ENCODE measurements at regions not wholly inside any gene's neighbourhood (a gene's known extent, or its start where the extent isn't known, plus 50 kb on each side); places are given as distances from the start of the nearest gene placed in this dataset.

DNA sequence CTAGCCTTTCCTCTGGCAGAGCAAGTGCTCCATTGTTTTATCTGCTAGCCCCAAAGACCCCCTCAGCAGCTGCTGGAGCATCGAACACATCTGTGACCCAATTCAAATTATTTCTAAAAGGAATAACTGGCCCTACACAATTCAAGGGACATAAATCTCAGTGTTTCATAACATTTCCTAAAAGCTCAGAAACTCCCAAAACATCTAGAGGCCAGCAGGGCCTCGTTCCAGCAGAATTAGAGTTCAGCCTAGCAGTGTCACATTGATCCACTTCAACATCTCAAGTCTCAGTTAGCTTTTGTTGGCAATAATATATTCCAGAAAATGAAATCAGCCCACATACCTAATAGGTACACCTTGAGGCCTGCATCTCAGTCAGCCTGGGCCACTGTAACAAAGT lies 179.1 kb downstream of the ETAA1 start:
- no peak overlapping the region for H3K4me3 ChIP-seq
- no peaks in the 10 kb centered on the region for H3K27me3 ChIP-seq (ENCODE audit: control insufficient read depth in 3 of 3, insufficient read depth in 3 of 3, low read length in 2 of 3)
- TF ChIP-seq, protein P1, sequence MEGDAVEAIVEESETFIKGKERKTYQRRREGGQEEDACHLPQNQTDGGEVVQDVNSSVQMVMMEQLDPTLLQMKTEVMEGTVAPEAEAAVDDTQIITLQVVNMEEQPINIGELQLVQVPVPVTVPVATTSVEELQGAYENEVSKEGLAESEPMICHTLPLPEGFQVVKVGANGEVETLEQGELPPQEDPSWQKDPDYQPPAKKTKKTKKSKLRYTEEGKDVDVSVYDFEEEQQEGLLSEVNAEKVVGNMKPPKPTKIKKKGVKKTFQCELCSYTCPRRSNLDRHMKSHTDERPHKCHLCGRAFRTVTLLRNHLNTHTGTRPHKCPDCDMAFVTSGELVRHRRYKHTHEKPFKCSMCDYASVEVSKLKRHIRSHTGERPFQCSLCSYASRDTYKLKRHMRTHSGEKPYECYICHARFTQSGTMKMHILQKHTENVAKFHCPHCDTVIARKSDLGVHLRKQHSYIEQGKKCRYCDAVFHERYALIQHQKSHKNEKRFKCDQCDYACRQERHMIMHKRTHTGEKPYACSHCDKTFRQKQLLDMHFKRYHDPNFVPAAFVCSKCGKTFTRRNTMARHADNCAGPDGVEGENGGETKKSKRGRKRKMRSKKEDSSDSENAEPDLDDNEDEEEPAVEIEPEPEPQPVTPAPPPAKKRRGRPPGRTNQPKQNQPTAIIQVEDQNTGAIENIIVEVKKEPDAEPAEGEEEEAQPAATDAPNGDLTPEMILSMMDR (IDR thresholded peaks at IDR 0.05; ENCODE audit: control extremely low read depth, extremely low read depth), result no peak
- 56 to 58% methylated on average over 2 of the region's 2 CpGs for WGBS, 2 donors
- H3K27ac ChIP-seq (ENCODE audit: low read depth in 1 of 2, low read length in 1 of 2), result no peak overlapping the region
- DNase-seq, result peak in 1 of 3 donors; percentile 57
- no peak for ATAC-seq (ENCODE audit: insufficient read depth, low FRiP score)
- H3K36me3 ChIP-seq (ENCODE audit: control insufficient read depth in 4 of 4, insufficient read depth in 4 of 4, low read length in 4 of 4), result no peaks in the 10 kb centered on the region
- peaks cover 0 to 35% (median 3%) of the 10 kb centered on the region in 5 donors for H3K4me1 ChIP-seq (ENCODE audit: control insufficient read depth in 5 of 5, insufficient read depth in 5 of 5, low read length in 5 of 5)
- peaks cover 0 to 4% (median 0%) of the 10 kb centered on the region in 4 donors for H3K9me3 ChIP-seq (ENCODE audit: control insufficient read depth in 4 of 4, insufficient read depth in 3 of 4, low read length in 3 of 4)
- H3K9ac ChIP-seq (ENCODE audit: insufficient read depth in 1 of 2, low read length in 2 of 2), result no peak overlapping the region

DNA sequence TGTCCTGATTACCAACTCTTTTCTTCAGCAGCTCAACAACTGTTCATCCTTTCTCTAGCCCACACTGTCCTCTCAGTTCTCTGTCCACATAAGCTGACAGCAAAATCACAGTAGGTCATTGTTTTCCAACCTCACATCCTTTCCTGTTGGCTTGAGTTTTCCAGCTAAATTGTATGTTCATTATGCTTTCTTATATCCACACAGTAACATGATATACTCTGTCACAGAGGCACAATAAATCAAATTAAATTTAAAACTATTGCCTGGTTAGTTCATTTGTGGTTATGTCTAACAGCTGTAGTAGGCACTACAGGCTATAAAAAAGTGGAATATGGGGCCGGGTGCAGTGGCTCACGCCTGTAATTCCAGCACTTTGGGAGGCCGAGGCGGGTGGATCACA lies 179.9 kb downstream of the ETAA1 start:
- Histone ChIP-seq H3K9me3 (ENCODE audit: control insufficient read depth in 4 of 4, insufficient read depth in 3 of 4, low read length in 3 of 4) (peaks cover 0 to 8% (median 3%) of the 10 kb centered on the region in 4 donors), H3K9ac (ENCODE audit: insufficient read depth in 1 of 2, low read length in 2 of 2) (no peak overlapping the region), H3K27me3 (ENCODE audit: control insufficient read depth in 3 of 3, insufficient read depth in 3 of 3, low read length in 2 of 3) (no peaks in the 10 kb centered on the region), H3K36me3 (ENCODE audit: control insufficient read depth in 4 of 4, insufficient read depth in 4 of 4, low read length in 4 of 4) (no peaks in the 10 kb centered on the region), H3K4me1 (ENCODE audit: control insufficient read depth in 5 of 5, insufficient read depth in 5 of 5, low read length in 5 of 5) (peaks cover 0 to 35% (median 3%) of the 10 kb centered on the region in 5 donors), H3K27ac (ENCODE audit: low read depth in 1 of 2, low read length in 1 of 2) (no peak overlapping the region), H3K4me3 (no peak overlapping the region)
- 92 to 98% methylated on average over 4 of the region's 4 CpGs for WGBS, 2 donors
- peak in 1 of 3 donors; percentile 28 for DNase-seq
- TF ChIP-seq, protein P1 (IDR thresholded peaks at IDR 0.05; ENCODE audit: control extremely low read depth, extremely low read depth), result no peak
- ATAC-seq (ENCODE audit: insufficient read depth, low FRiP score), result no peak

DNA sequence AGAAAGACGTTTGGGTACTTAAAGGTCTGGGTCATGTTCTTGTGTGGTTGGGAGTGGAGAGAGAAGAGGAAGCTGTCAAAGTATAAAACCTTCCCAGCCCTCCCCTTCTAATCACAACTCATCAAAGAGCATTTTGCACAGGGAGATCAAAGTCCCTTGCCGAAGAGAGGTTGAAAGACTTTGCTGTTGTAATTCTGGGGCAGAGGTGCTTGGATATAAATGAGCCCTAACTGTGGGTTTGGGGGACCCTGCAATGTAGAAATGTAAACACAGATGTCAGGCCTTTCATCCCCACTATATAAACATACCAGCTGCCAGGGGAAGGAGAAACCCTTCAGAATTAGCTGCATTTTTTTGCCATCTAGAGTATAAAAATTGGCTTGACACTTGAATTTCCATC lies 182.1 kb downstream of the ETAA1 start:
- Histone ChIP-seq H3K4me3 (no peak overlapping the region), H3K36me3 (ENCODE audit: control insufficient read depth in 4 of 4, insufficient read depth in 4 of 4, low read length in 4 of 4) (no peaks in the 10 kb centered on the region), H3K4me1 (ENCODE audit: control insufficient read depth in 5 of 5, insufficient read depth in 5 of 5, low read length in 5 of 5) (peaks cover 0 to 35% (median 3%) of the 10 kb centered on the region in 5 donors), H3K9me3 (ENCODE audit: control insufficient read depth in 4 of 4, insufficient read depth in 3 of 4, low read length in 3 of 4) (peaks cover 0 to 16% (median 7%) of the 10 kb centered on the region in 4 donors), H3K27ac (ENCODE audit: low read depth in 1 of 2, low read length in 1 of 2) (no peak overlapping the region), H3K27me3 (ENCODE audit: control insufficient read depth in 3 of 3, insufficient read depth in 3 of 3, low read length in 2 of 3) (no peaks in the 10 kb centered on the region), H3K9ac (ENCODE audit: insufficient read depth in 1 of 2, low read length in 2 of 2) (no peak overlapping the region)
- ATAC-seq (ENCODE audit: insufficient read depth, low FRiP score), result no peak
- WGBS, 2 donors, result 19% methylated on average over 2 of the region's 2 CpGs
- TF ChIP-seq, protein P1 (IDR thresholded peaks at IDR 0.05; ENCODE audit: control extremely low read depth, extremely low read depth), result no peak
- peak; percentile 87 to 99 (median 97) for DNase-seq

DNA sequence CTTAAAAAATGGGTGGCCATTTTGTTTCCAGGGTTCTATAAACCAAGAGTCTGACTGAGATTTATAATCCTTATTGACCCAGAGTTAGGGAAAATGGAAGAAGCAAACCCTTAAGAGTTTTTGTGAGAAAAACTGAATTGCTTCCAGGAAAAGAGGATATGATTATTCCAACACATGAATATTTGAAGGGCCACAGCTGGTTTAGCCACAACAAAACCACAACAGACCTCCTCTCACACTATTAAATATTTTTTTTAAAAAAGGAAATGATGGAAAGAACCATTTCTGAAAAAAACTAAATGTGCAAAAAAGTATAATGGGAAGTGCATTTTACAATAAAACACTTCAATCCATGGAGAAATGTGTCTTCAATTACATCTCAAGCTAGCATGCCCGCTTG lies 182.7 kb downstream of the ETAA1 start:
- Histone ChIP-seq H3K27ac (ENCODE audit: low read depth in 1 of 2, low read length in 1 of 2) (no peak overlapping the region), H3K9ac (ENCODE audit: insufficient read depth in 1 of 2, low read length in 2 of 2) (no peak overlapping the region), H3K4me1 (ENCODE audit: control insufficient read depth in 5 of 5, insufficient read depth in 5 of 5, low read length in 5 of 5) (peaks cover 0 to 35% (median 3%) of the 10 kb centered on the region in 5 donors), H3K9me3 (ENCODE audit: control insufficient read depth in 4 of 4, insufficient read depth in 3 of 4, low read length in 3 of 4) (peaks cover 0 to 18% (median 7%) of the 10 kb centered on the region in 4 donors), H3K36me3 (ENCODE audit: control insufficient read depth in 4 of 4, insufficient read depth in 4 of 4, low read length in 4 of 4) (no peaks in the 10 kb centered on the region), H3K4me3 (no peak overlapping the region), H3K27me3 (ENCODE audit: control insufficient read depth in 3 of 3, insufficient read depth in 3 of 3, low read length in 2 of 3) (no peaks in the 10 kb centered on the region)
- ATAC-seq (ENCODE audit: insufficient read depth, low FRiP score), result no peak
- peak in 1 of 3 donors; percentile 80 for DNase-seq
- WGBS, 2 donors, result 84 to 90% methylated on average over 1 of the region's 1 CpG
- TF ChIP-seq, protein P1 (IDR thresholded peaks at IDR 0.05; ENCODE audit: control extremely low read depth, extremely low read depth), result no peak
